NCI-H1417 treated with DMSO at 0.1 percent for 48 hours (cell line): ENCODE measurements at regions not wholly inside any gene's neighbourhood (a gene's known extent, or its start where the extent isn't known, plus 50 kb on each side); places are given as distances from the start of the nearest gene placed in this dataset.

ENCODE experiments used
- DNase-seq: peaks from one replicate; lab custom pipeline; 2025; lab: John Stamatoyannopoulos, UW

DNA sequence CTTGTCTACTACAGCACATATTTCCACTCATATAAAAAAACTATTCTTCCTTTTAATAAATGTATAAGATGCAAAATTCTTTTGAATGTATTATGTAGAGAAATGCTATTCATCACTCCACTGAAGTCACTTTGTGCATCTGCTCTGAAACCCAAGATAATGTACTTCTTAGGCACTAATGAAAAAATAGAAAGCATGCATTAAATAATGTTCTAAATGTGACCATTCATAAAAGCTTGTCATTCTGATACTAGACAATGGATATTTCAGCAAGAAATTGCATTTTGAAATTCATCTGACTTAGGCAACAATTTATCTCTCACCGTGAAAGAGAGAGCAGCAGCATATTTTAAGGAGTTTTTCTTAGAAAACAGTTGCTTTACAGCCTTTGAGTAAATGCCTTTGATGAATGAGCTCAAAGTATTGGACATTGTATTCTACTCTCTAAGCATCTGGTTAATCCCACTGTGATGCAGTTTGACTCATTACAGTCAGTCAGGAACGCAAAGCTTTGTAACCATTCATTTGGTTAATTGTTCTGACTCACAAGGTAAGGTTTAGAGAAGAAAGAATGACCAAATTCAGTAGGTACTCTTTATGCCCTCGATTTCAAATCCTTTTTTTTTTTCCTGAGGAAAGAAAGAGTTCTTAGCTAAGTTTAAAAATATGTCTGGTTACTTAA, 2233.8 kb upstream of the C9orf72 start:
- DNase-seq, result no peak

GRCh38 chr9:29816954-29817703, 2243.8 kb upstream of the C9orf72 start:
- DNase-seq, result no peak

GRCh38 chr9:29822458-29822857, 2249.2 kb upstream of the C9orf72 start:
- DNase-seq, result no peak

- no peak for DNase-seq
These were observed 2253.1 kb upstream of the C9orf72 start for GRCh38 chr9:29826421-29826820.

- no peak for DNase-seq
These were observed 2257.5 kb upstream of the C9orf72 start for GRCh38 chr9:29830821-29831220.

DNA sequence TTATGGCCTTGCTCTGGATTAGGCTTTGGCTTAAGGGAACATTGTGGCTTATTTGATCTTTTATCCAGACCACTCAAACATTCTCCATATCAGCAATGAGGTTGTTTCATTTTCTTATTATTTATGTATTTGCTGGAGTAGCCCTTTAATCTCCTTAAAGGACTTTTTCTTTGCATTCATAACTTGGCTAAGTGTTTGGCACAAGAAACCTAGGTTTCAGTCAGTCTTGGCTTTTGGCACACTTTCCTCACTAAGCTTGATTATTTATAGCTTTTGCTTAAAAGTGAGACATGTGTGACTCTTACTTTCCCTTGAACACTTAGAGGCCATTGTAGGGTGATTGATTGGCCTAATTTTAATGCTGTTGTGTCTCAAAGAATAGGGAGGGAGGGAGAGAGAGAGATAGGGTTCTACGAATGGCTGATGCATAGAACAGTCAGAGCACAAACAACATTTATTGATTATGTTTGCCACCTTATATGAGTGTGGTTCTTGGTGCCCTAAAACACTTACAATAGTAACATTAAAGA, 2265.3 kb upstream of the C9orf72 start:
- no peak for DNase-seq

- DNase-seq, result no peak
These were observed 2271.0 kb upstream of the C9orf72 start for GRCh38 chr9:29844251-29844650.

GRCh38 chr9:29850664-29851063, 2277.4 kb upstream of the C9orf72 start:
- no peak for DNase-seq

- no peak for DNase-seq
These were observed 2288.5 kb upstream of the C9orf72 start for GRCh38 chr9:29861803-29862202.

DNA sequence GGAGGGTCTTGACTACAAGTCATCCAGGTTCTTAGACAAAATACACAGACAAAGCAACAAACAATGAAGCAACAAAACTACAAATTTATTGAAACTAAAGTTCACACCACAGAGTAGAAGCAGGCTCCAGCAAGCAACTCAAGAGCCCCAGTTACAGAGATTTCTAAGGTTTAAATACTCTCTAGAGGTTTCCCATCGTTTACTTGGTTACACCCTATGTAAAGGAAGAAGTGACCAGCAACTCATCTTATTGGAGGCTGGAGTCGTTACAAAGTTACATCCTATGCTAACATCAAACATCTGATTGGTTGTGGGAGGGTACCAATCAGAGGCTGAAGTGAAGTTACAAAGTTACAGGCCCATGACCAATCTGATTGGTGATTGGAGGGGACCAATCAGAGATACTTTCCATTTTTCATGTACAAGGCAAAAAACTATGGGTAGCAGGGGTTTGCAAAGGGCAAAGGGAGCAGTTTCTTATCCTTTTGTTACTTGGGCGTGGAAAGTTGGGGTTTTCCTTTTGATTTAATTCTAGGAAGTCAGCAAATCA, 2292.6 kb upstream of the C9orf72 start:
- DNase-seq, result no peak

GRCh38 chr9:29866556-29866955, 2293.3 kb upstream of the C9orf72 start:
- no peak for DNase-seq

DNA sequence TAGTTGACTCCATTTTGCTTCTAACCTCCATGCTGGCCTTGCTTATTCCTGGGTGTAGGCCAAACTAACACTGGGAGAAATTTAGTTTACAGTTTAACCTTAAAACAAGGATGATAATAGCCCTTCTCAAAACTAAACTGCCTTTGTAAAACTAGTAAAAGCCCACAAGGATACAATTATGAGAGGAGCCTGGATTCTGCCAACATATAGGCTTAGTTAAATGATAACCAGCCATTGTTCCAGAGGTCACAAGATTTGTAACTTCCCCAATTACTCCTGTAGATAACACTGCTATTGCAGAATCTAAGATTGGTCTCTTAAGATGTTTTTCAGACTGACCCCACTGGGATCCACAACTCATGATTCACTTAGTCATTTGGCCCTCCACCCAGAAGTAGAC, 2300.3 kb upstream of the C9orf72 start:
- no peak for DNase-seq

- no peak for DNase-seq
These were observed 2302.3 kb upstream of the C9orf72 start for GRCh38 chr9:29875547-29875946.

- no peak for DNase-seq
These were observed 2309.5 kb upstream of the C9orf72 start for GRCh38 chr9:29882767-29883166.

GRCh38 chr9:29906065-29906464, 2332.8 kb upstream of the C9orf72 start:
- no peak for DNase-seq

- DNase-seq, result no peak
These were observed 2354.8 kb upstream of the C9orf72 start for GRCh38 chr9:29928072-29928471.

- DNase-seq, result no peak
These were observed 2366.3 kb upstream of the C9orf72 start for GRCh38 chr9:29939559-29939958.

- no peak for DNase-seq
These were observed 2371.7 kb upstream of the C9orf72 start for GRCh38 chr9:29945012-29945411.

- DNase-seq, result no peak
These were observed 2385.2 kb upstream of the C9orf72 start for GRCh38 chr9:29958469-29958868.

DNA sequence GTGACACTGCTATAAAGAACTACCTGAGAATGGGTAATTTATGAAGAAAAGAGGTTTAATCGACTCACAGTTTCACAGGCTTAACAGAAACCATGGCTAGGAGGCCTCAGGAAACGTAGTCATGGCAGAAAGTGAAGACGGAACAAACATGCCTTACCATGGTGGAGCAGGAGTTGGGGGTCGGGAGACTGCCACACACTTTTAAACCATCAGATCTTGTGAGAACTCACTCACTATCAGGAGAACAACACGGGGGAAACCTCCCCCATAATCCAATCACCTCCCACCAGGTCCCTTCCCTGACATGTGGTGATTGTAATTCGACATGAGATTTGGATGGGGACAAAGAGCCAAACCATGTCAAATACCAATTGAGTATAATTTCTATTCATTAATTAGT, 2392.6 kb upstream of the C9orf72 start:
- no peak for DNase-seq

DNA sequence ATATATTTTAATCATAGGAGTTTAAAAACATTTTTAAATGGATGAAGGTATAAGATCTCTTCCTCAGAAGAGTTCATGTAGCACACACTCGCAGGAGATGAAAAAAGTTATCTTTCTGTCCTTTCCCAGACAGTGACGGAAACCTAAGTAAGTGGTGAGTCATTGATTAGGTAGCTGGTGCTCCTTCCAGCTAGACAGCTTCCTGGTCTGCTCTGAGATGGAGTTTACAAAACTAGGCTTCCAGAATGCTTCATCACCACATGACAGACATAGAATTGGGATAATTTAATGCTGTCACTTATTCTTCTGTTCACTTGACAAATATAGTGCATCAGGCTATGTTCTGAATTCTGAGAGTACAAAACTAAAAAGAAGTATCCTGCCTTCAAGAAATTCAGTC, 2393.0 kb upstream of the C9orf72 start:
- DNase-seq, result no peak

DNA sequence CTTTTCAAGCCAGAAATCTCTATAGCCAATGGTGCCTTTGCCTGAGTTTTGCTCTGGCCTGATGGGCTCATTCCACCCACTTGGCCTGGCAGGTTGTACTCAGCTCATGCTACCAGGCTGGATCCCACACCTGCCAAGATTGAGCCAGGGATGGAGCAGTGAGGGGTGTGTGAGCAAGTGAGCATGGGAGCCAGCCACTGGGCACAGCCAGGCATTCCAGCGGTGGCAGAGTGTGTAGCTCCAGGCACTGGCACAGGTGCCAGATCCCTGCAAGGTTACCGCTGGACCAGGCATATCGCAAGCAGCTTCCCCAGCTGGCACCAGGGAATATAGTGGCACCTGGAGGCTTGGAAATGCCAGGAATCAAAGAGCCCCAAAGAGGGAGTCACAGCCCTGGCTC, 2395.6 kb upstream of the C9orf72 start:
- no peak for DNase-seq

DNA sequence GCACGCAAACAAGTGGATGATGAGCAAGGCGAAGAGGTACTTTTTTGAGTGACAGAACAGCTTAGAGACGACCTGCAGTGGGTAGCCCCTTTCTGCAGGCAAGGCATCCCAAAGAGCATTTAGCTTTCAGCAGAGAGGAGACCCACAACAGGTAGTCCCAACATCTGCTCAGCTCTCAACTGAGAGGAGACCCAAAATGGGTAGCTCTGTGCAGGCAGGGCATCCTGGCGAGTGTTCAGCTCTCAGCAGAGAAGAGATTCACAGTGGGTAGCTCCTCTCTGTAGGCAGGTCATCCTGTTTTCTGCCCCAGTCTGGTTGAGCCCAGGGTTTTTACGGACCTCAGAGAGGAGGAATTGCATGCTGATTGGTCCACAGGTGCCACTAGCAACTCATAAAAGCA, 2396.1 kb upstream of the C9orf72 start:
- no peak for DNase-seq
